Peyer's patch (tissue), 4 donors: ENCODE measurements at regions not wholly inside any gene's neighbourhood (a gene's known extent, or its start where the extent isn't known, plus 50 kb on each side); places are given as distances from the start of the nearest gene placed in this dataset.

Source experiments
- CTCF ChIP-seq, 6 experiments: fragments of 450-650 bp in 4 of 6; fragments of 200-600 bp in 2 of 6; sonication (generic) in 1 of 6; IDR thresholded peaks; one replicate each; pipeline ENCODE4 v1.5.1; 2017 to 2019; ENCODE audit warnings: antibody characterized with exemption in 6 of 6, mild to moderate bottlenecking in 3 of 6, moderate library complexity in 1 of 6
- POLR2A ChIP-seq, 2 donors: fragments of 450-650 bp; IDR thresholded peaks; one replicate each; pipeline ENCODE4 v1.5.1; 2017; ENCODE audit warnings: antibody characterized with exemption in 2 of 2, mild to moderate bottlenecking in 2 of 2, moderate library complexity in 2 of 2

GRCh38 chr3:65128346-65128745, 440.5 kb upstream of the ADAMTS9 start:
- TF ChIP-seq CTCF (IDR thresholded peaks at IDR 0.05) (no peak), POLR2A (IDR thresholded peaks at IDR 0.05) (no peak)
